ENCODE measurements at regions not wholly inside any gene's neighbourhood (a gene's known extent, or its start where the extent isn't known, plus 50 kb on each side); places are given as distances from the start of the nearest gene placed in this dataset.

DNA sequence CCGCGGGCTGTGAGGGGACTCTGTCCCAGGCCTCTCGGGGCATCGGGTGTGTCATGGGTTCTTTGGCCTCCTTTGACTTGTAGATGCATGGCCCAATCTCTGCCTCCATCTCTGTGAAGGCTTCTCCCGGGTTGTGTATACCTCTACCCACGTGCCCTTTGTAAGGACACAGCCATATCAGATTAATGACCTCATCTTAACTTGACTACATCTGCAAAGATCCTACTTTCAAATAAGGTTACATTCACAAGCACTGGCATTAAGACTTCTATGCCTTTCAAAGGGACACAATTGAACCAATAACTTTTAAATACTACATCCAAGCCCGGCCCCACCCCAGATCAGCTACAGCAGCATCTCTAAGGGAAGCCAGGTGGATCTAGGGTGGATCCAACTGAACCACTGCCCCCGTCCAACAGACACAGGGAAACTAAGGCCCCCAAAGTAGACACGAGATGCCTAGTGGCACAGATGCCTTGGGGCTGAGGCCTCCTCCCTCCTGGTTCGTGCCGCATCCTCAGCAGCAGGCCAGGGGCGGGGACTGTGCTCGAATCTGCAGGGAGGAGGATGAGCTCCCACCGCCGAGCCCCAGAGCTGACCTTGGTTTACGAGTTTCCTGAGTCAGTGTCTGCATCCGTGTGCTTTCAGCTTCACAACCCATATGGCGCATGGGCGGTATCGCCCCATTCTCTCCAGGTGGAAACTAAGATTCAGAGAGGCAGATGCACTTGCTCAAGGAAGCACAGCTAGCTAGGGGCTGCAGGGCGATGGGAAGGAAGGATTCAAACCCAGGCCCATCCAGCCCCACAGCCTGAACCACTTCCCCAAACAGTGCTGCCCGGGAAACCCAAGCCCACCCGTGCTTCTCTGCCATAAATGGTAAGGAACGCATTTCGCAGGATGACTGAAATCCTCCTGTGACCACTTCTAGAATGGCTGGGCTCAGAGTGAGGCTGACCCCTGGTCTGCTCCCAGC is 353.3 kb downstream of the C16orf95 start:
- TF ChIP-seq TCF7 (CRISPR knock-in tag; IDR thresholded peaks at IDR 0.05; ENCODE audit: low read depth) (no peak), ZNF219 (CRISPR knock-in tag; IDR thresholded peaks at IDR 0.05; ENCODE audit: borderline replicate concordance) (no peak), IRF2 (CRISPR knock-in tag; IDR thresholded peaks at IDR 0.05; ENCODE audit: borderline replicate concordance, low read depth) (no peak), TEAD4 (CRISPR knock-in tag; IDR thresholded peaks at IDR 0.05) (no peak), FOXP1 (CRISPR knock-in tag; IDR thresholded peaks at IDR 0.05; ENCODE audit: borderline replicate concordance) (no peak), ZNF396 (CRISPR knock-in tag; IDR thresholded peaks at IDR 0.05; ENCODE audit: borderline replicate concordance) (no peak), NFATC4 (CRISPR knock-in tag; IDR thresholded peaks at IDR 0.05) (no peak)
- TF ChIP-seq, protein P1, sequence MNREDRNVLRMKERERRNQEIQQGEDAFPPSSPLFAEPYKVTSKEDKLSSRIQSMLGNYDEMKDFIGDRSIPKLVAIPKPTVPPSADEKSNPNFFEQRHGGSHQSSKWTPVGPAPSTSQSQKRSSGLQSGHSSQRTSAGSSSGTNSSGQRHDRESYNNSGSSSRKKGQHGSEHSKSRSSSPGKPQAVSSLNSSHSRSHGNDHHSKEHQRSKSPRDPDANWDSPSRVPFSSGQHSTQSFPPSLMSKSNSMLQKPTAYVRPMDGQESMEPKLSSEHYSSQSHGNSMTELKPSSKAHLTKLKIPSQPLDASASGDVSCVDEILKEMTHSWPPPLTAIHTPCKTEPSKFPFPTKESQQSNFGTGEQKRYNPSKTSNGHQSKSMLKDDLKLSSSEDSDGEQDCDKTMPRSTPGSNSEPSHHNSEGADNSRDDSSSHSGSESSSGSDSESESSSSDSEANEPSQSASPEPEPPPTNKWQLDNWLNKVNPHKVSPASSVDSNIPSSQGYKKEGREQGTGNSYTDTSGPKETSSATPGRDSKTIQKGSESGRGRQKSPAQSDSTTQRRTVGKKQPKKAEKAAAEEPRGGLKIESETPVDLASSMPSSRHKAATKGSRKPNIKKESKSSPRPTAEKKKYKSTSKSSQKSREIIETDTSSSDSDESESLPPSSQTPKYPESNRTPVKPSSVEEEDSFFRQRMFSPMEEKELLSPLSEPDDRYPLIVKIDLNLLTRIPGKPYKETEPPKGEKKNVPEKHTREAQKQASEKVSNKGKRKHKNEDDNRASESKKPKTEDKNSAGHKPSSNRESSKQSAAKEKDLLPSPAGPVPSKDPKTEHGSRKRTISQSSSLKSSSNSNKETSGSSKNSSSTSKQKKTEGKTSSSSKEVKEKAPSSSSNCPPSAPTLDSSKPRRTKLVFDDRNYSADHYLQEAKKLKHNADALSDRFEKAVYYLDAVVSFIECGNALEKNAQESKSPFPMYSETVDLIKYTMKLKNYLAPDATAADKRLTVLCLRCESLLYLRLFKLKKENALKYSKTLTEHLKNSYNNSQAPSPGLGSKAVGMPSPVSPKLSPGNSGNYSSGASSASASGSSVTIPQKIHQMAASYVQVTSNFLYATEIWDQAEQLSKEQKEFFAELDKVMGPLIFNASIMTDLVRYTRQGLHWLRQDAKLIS (CRISPR knock-in tag; IDR thresholded peaks at IDR 0.05; ENCODE audit: borderline replicate concordance), result no peak
- TF ChIP-seq, protein P2, sequence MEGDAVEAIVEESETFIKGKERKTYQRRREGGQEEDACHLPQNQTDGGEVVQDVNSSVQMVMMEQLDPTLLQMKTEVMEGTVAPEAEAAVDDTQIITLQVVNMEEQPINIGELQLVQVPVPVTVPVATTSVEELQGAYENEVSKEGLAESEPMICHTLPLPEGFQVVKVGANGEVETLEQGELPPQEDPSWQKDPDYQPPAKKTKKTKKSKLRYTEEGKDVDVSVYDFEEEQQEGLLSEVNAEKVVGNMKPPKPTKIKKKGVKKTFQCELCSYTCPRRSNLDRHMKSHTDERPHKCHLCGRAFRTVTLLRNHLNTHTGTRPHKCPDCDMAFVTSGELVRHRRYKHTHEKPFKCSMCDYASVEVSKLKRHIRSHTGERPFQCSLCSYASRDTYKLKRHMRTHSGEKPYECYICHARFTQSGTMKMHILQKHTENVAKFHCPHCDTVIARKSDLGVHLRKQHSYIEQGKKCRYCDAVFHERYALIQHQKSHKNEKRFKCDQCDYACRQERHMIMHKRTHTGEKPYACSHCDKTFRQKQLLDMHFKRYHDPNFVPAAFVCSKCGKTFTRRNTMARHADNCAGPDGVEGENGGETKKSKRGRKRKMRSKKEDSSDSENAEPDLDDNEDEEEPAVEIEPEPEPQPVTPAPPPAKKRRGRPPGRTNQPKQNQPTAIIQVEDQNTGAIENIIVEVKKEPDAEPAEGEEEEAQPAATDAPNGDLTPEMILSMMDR (IDR thresholded peaks at IDR 0.05), result no peak
- TF ChIP-seq, protein P3, sequence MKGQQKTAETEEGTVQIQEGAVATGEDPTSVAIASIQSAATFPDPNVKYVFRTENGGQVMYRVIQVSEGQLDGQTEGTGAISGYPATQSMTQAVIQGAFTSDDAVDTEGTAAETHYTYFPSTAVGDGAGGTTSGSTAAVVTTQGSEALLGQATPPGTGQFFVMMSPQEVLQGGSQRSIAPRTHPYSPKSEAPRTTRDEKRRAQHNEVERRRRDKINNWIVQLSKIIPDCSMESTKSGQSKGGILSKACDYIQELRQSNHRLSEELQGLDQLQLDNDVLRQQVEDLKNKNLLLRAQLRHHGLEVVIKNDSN (CRISPR knock-in tag; IDR thresholded peaks at IDR 0.05), result no peak
- TF ChIP-seq, protein P4, sequence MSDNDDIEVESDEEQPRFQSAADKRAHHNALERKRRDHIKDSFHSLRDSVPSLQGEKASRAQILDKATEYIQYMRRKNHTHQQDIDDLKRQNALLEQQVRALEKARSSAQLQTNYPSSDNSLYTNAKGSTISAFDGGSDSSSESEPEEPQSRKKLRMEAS (CRISPR knock-in tag; IDR thresholded peaks at IDR 0.05), result no peak
